ENCODE measurements at regions not wholly inside any gene's neighbourhood (a gene's known extent, or its start where the extent isn't known, plus 50 kb on each side); places are given as distances from the start of the nearest gene placed in this dataset.

- DNase-seq (ENCODE audit: low read depth in 2 of 2), result no peak
- TF ChIP-seq, protein P1, sequence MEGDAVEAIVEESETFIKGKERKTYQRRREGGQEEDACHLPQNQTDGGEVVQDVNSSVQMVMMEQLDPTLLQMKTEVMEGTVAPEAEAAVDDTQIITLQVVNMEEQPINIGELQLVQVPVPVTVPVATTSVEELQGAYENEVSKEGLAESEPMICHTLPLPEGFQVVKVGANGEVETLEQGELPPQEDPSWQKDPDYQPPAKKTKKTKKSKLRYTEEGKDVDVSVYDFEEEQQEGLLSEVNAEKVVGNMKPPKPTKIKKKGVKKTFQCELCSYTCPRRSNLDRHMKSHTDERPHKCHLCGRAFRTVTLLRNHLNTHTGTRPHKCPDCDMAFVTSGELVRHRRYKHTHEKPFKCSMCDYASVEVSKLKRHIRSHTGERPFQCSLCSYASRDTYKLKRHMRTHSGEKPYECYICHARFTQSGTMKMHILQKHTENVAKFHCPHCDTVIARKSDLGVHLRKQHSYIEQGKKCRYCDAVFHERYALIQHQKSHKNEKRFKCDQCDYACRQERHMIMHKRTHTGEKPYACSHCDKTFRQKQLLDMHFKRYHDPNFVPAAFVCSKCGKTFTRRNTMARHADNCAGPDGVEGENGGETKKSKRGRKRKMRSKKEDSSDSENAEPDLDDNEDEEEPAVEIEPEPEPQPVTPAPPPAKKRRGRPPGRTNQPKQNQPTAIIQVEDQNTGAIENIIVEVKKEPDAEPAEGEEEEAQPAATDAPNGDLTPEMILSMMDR (IDR thresholded peaks at IDR 0.05; ENCODE audit: low read depth, low read length), result no peak
- H3K4me3 ChIP-seq (replicated peaks in 1 of 2; ENCODE audit: low read depth in 2 of 2, low read length in 2 of 2), result no peak overlapping the region
Measured at GRCh38 chr4:111037591-111038360, 414.9 kb upstream of the PITX2 start.

- no peak for DNase-seq (ENCODE audit: low read depth in 2 of 2)
- TF ChIP-seq, protein P1 (IDR thresholded peaks at IDR 0.05; ENCODE audit: low read depth, low read length), result no peak
- no peak overlapping the region for H3K4me3 ChIP-seq (replicated peaks in 1 of 2; ENCODE audit: low read depth in 2 of 2, low read length in 2 of 2)
Measured at GRCh38 chr4:111040904-111041303, 418.0 kb upstream of the PITX2 start.

- TF ChIP-seq, protein P1 (IDR thresholded peaks at IDR 0.05; ENCODE audit: low read depth, low read length), result no peak
- no peak overlapping the region for H3K4me3 ChIP-seq (replicated peaks in 1 of 2; ENCODE audit: low read depth in 2 of 2, low read length in 2 of 2)
- DNase-seq (ENCODE audit: low read depth in 2 of 2), result no peak
Measured at GRCh38 chr4:111043286-111043685, 420.4 kb upstream of the PITX2 start.

GRCh38 chr4:111045992-111046391 lies 423.1 kb upstream of the PITX2 start:
- DNase-seq (ENCODE audit: low read depth in 2 of 2), result no peak
- TF ChIP-seq, protein P1 (IDR thresholded peaks at IDR 0.05; ENCODE audit: low read depth, low read length), result no peak
- no peak overlapping the region for H3K4me3 ChIP-seq (replicated peaks in 1 of 2; ENCODE audit: low read depth in 2 of 2, low read length in 2 of 2)

GRCh38 chr4:111046811-111047210 lies 423.9 kb upstream of the PITX2 start:
- TF ChIP-seq, protein P1 (IDR thresholded peaks at IDR 0.05; ENCODE audit: low read depth, low read length), result no peak
- no peak overlapping the region for H3K4me3 ChIP-seq (replicated peaks in 1 of 2; ENCODE audit: low read depth in 2 of 2, low read length in 2 of 2)
- no peak for DNase-seq (ENCODE audit: low read depth in 2 of 2)

DNA sequence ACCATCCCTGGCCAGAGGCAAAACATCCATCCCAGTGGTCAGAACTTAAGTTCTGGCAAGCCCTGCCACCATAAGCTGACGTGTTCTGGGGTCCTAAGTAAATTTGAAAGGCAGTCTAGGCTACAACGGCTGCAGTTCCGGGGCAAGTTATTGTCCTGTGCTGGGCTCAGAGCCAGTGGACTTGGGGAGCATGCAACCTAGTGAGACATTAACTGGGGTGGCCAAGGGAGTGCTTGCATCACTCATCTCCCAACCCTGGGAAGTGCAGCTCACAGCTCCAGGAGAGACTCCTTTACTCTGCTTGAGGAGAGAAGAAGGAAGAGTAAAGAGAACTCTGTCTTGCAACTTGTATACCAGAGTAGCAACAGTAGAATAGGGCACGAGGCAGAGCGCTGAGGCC lies 425.4 kb upstream of the PITX2 start:
- no peak for DNase-seq (ENCODE audit: low read depth in 2 of 2)
- TF ChIP-seq, protein P1 (IDR thresholded peaks at IDR 0.05; ENCODE audit: low read depth, low read length), result no peak

More for the DNA sequence above, 425.4 kb upstream of the PITX2 start:
- H3K4me3 ChIP-seq (replicated peaks in 1 of 2; ENCODE audit: low read depth in 2 of 2, low read length in 2 of 2), result no peak overlapping the region
